ENCODE measurements at regions not wholly inside any gene's neighbourhood (a gene's known extent, or its start where the extent isn't known, plus 50 kb on each side); places are given as distances from the start of the nearest gene placed in this dataset.

GRCh38 chr1:67937651-67938050 lies 104.4 kb upstream of the GNG12 start:
- no TSS peak for BruUV-seq (replicated peaks)
- no peaks in the 10 kb centered on the region for H3K36me3 ChIP-seq (ENCODE audit: insufficient read depth, low read length, poor library complexity, severe bottlenecking)
- TF ChIP-seq CTCF (conservative IDR thresholded peaks at IDR 0.05; ENCODE audit: low read depth, low read length) (no peak), EZH2 (IDR thresholded peaks at IDR 0.05; ENCODE audit: borderline replicate concordance, low read depth, low read length, poor library complexity, severe bottlenecking) (no peak)
- H3K4me1 ChIP-seq (ENCODE audit: insufficient read depth, low read length, poor library complexity, severe bottlenecking): no peaks in the 10 kb centered on the region
- CTCF ChIA-PET: no interaction called here
- no peaks in the 10 kb centered on the region for H3K9me3 ChIP-seq (ENCODE audit: low read depth, low read length, poor library complexity, severe bottlenecking)
- no peak overlapping the region for H3K4me3 ChIP-seq (ENCODE audit: low read depth, low read length, poor library complexity, severe bottlenecking)
- DNase-seq (ENCODE audit: low spot score): no peak
- no peak overlapping the region for H3K27ac ChIP-seq (ENCODE audit: low read depth, low read length, poor library complexity, severe bottlenecking)
- POLR2A ChIA-PET (ENCODE audit: low non-redundant PET): no interaction called here
- intact Hi-C loops (cut with micrococcal nuclease; ENCODE audit: unreplicated experiment): no loop called here
- H3K27me3 ChIP-seq (replicated peaks; ENCODE audit: insufficient read depth, low read depth, low read length, poor library complexity): no peaks in the 10 kb centered on the region

- POLR2A ChIA-PET (ENCODE audit: low non-redundant PET): no interaction called here
- Histone ChIP-seq H3K27me3 (replicated peaks; ENCODE audit: insufficient read depth, low read depth, low read length, poor library complexity) (no peaks in the 10 kb centered on the region), H3K36me3 (ENCODE audit: insufficient read depth, low read length, poor library complexity, severe bottlenecking) (no peaks in the 10 kb centered on the region), H3K4me3 (ENCODE audit: low read depth, low read length, poor library complexity, severe bottlenecking) (no peak overlapping the region), H3K27ac (ENCODE audit: low read depth, low read length, poor library complexity, severe bottlenecking) (no peak overlapping the region), H3K4me1 (ENCODE audit: insufficient read depth, low read length, poor library complexity, severe bottlenecking) (no peaks in the 10 kb centered on the region), H3K9me3 (ENCODE audit: low read depth, low read length, poor library complexity, severe bottlenecking) (no peaks in the 10 kb centered on the region)
- no TSS peak for BruUV-seq (replicated peaks)
- DNase-seq (ENCODE audit: low spot score): no peak
- CTCF ChIA-PET: no interaction called here
- TF ChIP-seq CTCF (conservative IDR thresholded peaks at IDR 0.05; ENCODE audit: low read depth, low read length): no peak
- no peak for TF ChIP-seq EZH2 (IDR thresholded peaks at IDR 0.05; ENCODE audit: borderline replicate concordance, low read depth, low read length, poor library complexity, severe bottlenecking)
- intact Hi-C loops (cut with micrococcal nuclease; ENCODE audit: unreplicated experiment): no loop called here
Observed at GRCh38 chr1:67937010-67937409, 103.7 kb upstream of the GNG12 start.

- no peak overlapping the region for H3K27ac ChIP-seq (ENCODE audit: low read depth, low read length, poor library complexity, severe bottlenecking)
- H3K9me3 ChIP-seq (ENCODE audit: low read depth, low read length, poor library complexity, severe bottlenecking): no peaks in the 10 kb centered on the region
- intact Hi-C loops (cut with micrococcal nuclease; ENCODE audit: unreplicated experiment): no loop called here
- no TSS peak for BruUV-seq (replicated peaks)
- H3K27me3 ChIP-seq (replicated peaks; ENCODE audit: insufficient read depth, low read depth, low read length, poor library complexity): no peaks in the 10 kb centered on the region
- no peaks in the 10 kb centered on the region for H3K4me1 ChIP-seq (ENCODE audit: insufficient read depth, low read length, poor library complexity, severe bottlenecking)
- ChIA-PET POLR2A (ENCODE audit: low non-redundant PET) (no interaction called here), CTCF (no interaction called here)
- no peak overlapping the region for H3K4me3 ChIP-seq (ENCODE audit: low read depth, low read length, poor library complexity, severe bottlenecking)
- DNase-seq (ENCODE audit: low spot score): no peak
- no peak for TF ChIP-seq CTCF (conservative IDR thresholded peaks at IDR 0.05; ENCODE audit: low read depth, low read length)
- no peak for TF ChIP-seq EZH2 (IDR thresholded peaks at IDR 0.05; ENCODE audit: borderline replicate concordance, low read depth, low read length, poor library complexity, severe bottlenecking)
- H3K36me3 ChIP-seq (ENCODE audit: insufficient read depth, low read length, poor library complexity, severe bottlenecking): no peaks in the 10 kb centered on the region
Observed at GRCh38 chr1:67935560-67935959, 102.3 kb upstream of the GNG12 start.
